GM23248 (cell line): ENCODE measurements at regions not wholly inside any gene's neighbourhood (a gene's known extent, or its start where the extent isn't known, plus 50 kb on each side); places are given as distances from the start of the nearest gene placed in this dataset.

Experiments used
- EZH2 ChIP-seq: fragments of 200-600 bp; sonication (generic); IDR thresholded peaks from 2 replicates; pipeline ENCODE4 v1.6.1; 2018; ENCODE audit warnings: antibody characterized with exemption, mild to moderate bottlenecking; ENCODE audit not compliant: insufficient read depth, poor library complexity, severe bottlenecking
- EZH2phosphoT487 ChIP-seq: fragments of 200-600 bp; sonication (generic); IDR thresholded peaks from 2 replicates; pipeline ENCODE4 v1.6.1; 2018; ENCODE audit warnings: antibody characterized with exemption, moderate library complexity, mild to moderate bottlenecking, low read depth; ENCODE audit not compliant: insufficient read depth

DNA sequence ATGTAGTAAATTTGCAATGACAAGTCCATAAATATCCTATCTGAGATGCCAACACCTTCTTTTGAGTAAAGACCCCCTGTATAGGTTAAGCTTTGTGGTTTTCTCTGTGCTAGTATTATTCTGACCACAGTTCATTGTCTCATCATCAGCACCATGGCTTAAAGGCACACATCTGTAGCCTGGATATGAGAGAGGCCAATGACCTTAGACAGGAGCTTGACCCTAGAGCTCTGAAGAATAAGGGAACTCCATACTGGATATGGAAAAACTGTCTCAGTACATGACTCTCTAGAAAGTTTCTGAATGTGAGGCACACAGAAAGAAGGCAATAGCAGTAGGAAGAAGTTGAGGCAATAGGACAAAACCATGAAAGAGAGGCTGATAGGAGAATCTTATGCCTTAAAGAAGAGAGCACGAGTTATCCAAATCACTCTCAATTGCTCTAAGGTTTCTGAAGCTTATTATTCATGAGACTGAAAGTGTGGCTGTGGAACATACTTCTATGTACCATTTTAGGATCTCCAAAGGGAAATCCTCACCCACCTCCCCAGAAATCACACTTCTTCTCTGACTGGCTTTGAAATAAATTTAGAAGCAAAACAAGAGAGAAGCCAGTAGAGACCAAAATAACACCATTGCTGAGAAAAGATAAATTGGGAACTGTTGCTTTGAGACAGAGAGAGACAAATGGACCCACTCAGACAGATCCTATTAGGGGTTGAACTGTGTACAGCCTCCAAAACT, 150.2 kb downstream of the ABCA8 start:
- no peak for TF ChIP-seq EZH2
- TF ChIP-seq EZH2phosphoT487 = no peak
